Brain microvascular endothelial cell (primary cell): ENCODE measurements at regions not wholly inside any gene's neighbourhood (a gene's known extent, or its start where the extent isn't known, plus 50 kb on each side); places are given as distances from the start of the nearest gene placed in this dataset.

Experiments
- DNase-seq: peaks from one replicate; pipeline ENCODE4 v3.0.0-alpha.2; 2020
- H3K27ac ChIP-seq: fragments of 250-450 bp; sonication (Bioruptor Pico); 2 replicates; pipeline ENCODE4 v1.5.1; 2020; ENCODE audit warnings: mild to moderate bottlenecking, moderate library complexity
- H3K27me3 ChIP-seq: fragments of 250-450 bp; sonication (Bioruptor Pico); replicated peaks from 2 replicates; pipeline ENCODE4 v1.5.1; 2020; ENCODE audit warnings: mild to moderate bottlenecking
- H3K36me3 ChIP-seq: fragments of 250-450 bp; sonication (Bioruptor Pico); replicated peaks from 2 replicates; pipeline ENCODE4 v1.5.1; 2020; ENCODE audit warnings: mild to moderate bottlenecking
- H3K4me3 ChIP-seq: 2 replicates; pipeline ENCODE4 v1.5.1; 2011; ENCODE audit warnings: low read depth, mild to moderate bottlenecking, control low read depth, low read length, moderate library complexity
- CTCF ChIP-seq: IDR thresholded peaks from 2 replicates; pipeline ENCODE4 v1.5.1; 2011; ENCODE audit warnings: low read depth, mild to moderate bottlenecking, moderate library complexity, low read length, control low read depth, inconsistent platforms; ENCODE audit errors: missing control alignments
- in situ Hi-C: cut with HindIII; loops from 2 replicates; pipeline ENCODE4 v1.10.0; 2017; ENCODE audit warnings: low sequenced_read_pairs, low pct_ligation_motif_present

- Histone ChIP-seq H3K36me3 (no peaks in the 10 kb centered on the region), H3K27ac (no peak overlapping the region), H3K4me3 (no peak overlapping the region), H3K27me3 (no peaks in the 10 kb centered on the region)
- TF ChIP-seq CTCF, result no peak
- in situ Hi-C loops, result loop anchor here (25.0 kb wide), 1 partner anchor 457 kb away; no protein-coding TSS in a partner anchor
- no peak for DNase-seq
Observed at GRCh38 chr2:37869771-37870170, 55.3 kb upstream of the RMDN2 start.

DNA sequence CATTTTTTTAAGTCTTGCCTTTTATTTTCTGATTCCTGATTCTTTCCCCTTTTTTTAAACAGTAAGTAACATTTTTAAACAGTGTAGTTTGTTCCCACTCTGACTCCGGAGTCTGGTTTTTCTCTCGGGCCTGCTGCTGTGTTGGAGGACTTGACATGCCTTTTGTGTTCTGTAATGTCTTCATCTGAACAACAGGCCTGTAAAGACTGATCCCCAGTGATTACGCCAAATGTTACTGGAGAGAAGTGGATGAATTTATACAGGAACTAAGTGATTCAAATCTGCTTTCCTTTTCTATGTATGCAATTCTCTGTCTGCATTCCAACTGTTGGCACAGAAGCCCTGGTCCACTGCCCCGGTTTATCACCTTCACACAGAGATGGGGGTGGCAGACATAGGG, 54.3 kb upstream of the RMDN2 start:
- no peak overlapping the region for H3K27ac ChIP-seq
- H3K27me3 ChIP-seq, result no peaks in the 10 kb centered on the region
- no peaks in the 10 kb centered on the region for H3K36me3 ChIP-seq
- in situ Hi-C loops, result loop anchor here (25.0 kb wide), 1 partner anchor 459 kb away; no protein-coding TSS in a partner anchor
- no peak for TF ChIP-seq CTCF
- DNase-seq, result no peak
- H3K4me3 ChIP-seq, result no peak overlapping the region

- TF ChIP-seq CTCF, result no peak
- DNase-seq, result peak; percentile 14
Observed at GRCh38 chr2:37871456-37872191, 53.5 kb upstream of the RMDN2 start.

DNA sequence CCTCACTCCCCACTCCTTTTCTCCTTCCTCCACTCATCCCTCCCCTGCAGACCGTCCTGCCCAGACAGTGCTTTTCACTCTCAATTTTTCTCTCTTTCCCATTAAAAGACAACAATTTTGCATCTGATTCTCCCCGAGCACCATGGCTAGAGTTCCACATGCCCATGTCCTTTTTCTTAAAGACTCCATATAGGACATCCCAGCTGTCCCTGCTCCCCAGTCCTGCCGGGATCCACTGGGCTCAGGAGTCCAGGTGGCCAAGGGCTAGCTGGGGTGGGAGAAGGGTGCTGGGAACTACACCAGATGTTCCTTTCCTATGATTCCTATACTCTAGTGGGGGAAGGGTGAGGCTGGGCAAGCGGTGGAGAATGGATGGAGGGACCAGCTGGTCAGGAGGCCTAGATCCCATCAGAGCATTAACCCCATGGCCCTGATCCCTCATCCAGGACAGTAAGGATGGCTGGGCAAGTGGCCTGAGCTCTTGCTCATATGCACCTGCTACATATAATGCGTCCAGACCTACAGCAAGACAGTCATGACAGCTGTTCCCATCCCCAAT, 52.8 kb upstream of the RMDN2 start:
- DNase-seq, result no peak
- no peak overlapping the region for H3K27ac ChIP-seq
- in situ Hi-C loops, result loop anchor here (25.0 kb wide), 1 partner anchor 460 kb away; no protein-coding TSS in a partner anchor

More at GRCh38 chr2:37871456-37872191, 53.5 kb upstream of the RMDN2 start:
- no peak overlapping the region for H3K27ac ChIP-seq
- no peaks in the 10 kb centered on the region for H3K27me3 ChIP-seq
- in situ Hi-C loops, result loop anchor here (25.0 kb wide), 1 partner anchor 459 kb away; no protein-coding TSS in a partner anchor
- no peaks in the 10 kb centered on the region for H3K36me3 ChIP-seq
- no peak overlapping the region for H3K4me3 ChIP-seq

GRCh38 chr2:37873229-37873628, 51.9 kb upstream of the RMDN2 start:
- no peak for DNase-seq
- Histone ChIP-seq H3K27me3 (no peaks in the 10 kb centered on the region), H3K27ac (no peak overlapping the region), H3K4me3 (no peak overlapping the region), H3K36me3 (no peaks in the 10 kb centered on the region)
- no peak for TF ChIP-seq CTCF
- in situ Hi-C loops, result loop anchor here (25.0 kb wide), 1 partner anchor 461 kb away; no protein-coding TSS in a partner anchor

More for the DNA sequence above, 52.8 kb upstream of the RMDN2 start:
- H3K27me3 ChIP-seq, result no peaks in the 10 kb centered on the region
- TF ChIP-seq CTCF, result no peak
- H3K4me3 ChIP-seq, result no peak overlapping the region
- H3K36me3 ChIP-seq, result no peaks in the 10 kb centered on the region
